ENCODE measurements at regions not wholly inside any gene's neighbourhood (a gene's known extent, or its start where the extent isn't known, plus 50 kb on each side); places are given as distances from the start of the nearest gene placed in this dataset.

DNA sequence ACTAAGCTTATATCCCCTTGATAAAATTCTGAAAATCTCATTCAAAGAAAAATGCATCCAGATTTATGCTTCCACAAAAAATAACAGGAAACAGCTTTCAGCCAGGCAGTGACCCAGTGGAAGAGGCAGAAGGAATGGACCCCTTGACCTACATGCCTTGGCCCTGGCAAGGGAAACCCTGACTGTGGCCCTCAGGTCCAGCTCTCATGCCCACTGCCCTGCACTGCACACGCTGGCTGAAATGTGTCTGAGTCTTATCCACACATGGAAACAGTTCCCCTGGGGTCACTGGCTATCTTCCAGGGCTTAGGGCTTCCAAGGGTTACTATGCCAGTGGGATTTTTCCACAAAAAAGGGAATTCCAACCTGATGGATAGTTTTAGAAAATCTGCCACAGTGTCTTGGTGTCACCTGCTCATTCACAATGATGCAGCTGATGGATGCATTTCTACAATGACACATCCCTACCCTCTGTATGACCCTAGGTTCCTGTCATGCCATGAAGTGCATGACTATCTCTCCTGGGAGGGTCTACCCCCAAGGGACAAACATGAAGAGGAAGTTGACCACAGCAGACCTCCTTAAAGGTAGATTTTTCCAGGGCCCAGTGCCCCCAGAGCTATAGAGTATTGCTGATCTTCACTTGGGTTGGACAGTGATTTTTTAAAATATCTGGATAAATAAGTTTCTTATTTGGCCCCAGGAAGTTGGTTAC, 121.9 kb upstream of the CD93 start:
- Histone ChIP-seq H2BK5ac (ENCODE audit: low read depth, low read length, poor library complexity, severe bottlenecking) (no peak overlapping the region), H2AFZ (replicated peaks; ENCODE audit: low read length, poor library complexity) (no peak overlapping the region), H2BK15ac (ENCODE audit: low read depth, low read length) (no peak overlapping the region), H3K14ac (replicated peaks; ENCODE audit: low read depth, low read length) (no peak overlapping the region), H3K9me1 (ENCODE audit: insufficient read depth, low read length) (no peaks in the 10 kb centered on the region), H4K5ac (ENCODE audit: low read depth, low read length) (no peak overlapping the region), H3K79me1 (ENCODE audit: low read depth in 1 of 2, low read length in 2 of 2) (no peaks in the 10 kb centered on the region), H3K27me3 (ENCODE audit: control insufficient read depth, insufficient read depth, low read length) (peaks cover 44% of the 10 kb centered on the region), H2BK20ac (ENCODE audit: low read depth, low read length) (no peak overlapping the region), H3K27ac (ENCODE audit: insufficient read depth, low read length) (no peak overlapping the region), H3K56ac (ENCODE audit: extremely low read depth, insufficient read depth, low read length) (no peak overlapping the region), H3K4me3 (ENCODE audit: insufficient read depth, low read depth, low read length) (no peak overlapping the region), H4K91ac (ENCODE audit: insufficient read depth, low read depth, low read length) (no peak overlapping the region), H2AK5ac (ENCODE audit: low read depth, low read length) (no peak overlapping the region), H2AK9ac (replicated peaks; ENCODE audit: low read depth, low read length, poor library complexity) (no peak overlapping the region), H3K36me3 (ENCODE audit: control insufficient read depth, insufficient read depth, low read length) (no peaks in the 10 kb centered on the region), H3K4ac (ENCODE audit: low read depth, low read length) (no peak overlapping the region), H2BK120ac (ENCODE audit: low read depth, low read length) (no peak overlapping the region), H3K9ac (ENCODE audit: low read depth, low read length) (no peak overlapping the region), H3K4me1 (ENCODE audit: control insufficient read depth, insufficient read depth, low read length) (no peaks in the 10 kb centered on the region), H3K23ac (ENCODE audit: low read depth, low read length) (no peak overlapping the region), H3K18ac (ENCODE audit: low read depth, low read length) (no peak overlapping the region), H4K8ac (ENCODE audit: low read depth in 2 of 2, low read length in 2 of 2) (no peak overlapping the region), H3K9me3 (ENCODE audit: control insufficient read depth, insufficient read depth, low read length) (no peaks in the 10 kb centered on the region), H3K4me2 (ENCODE audit: low read depth, low read length) (no peak overlapping the region), H4K20me1 (ENCODE audit: insufficient read depth, low read length) (no peaks in the 10 kb centered on the region)
- dilution Hi-C loops (cut with HindIII; ENCODE audit: low sequenced_read_pairs, unreplicated experiment): no loop called here
- TF ChIP-seq CHD1 (IDR thresholded peaks at IDR 0.05; ENCODE audit: low read depth, low read length) (no peak), MAFK (IDR thresholded peaks at IDR 0.05; ENCODE audit: low read depth, low read length) (no peak)
- intact Hi-C loops (cut with micrococcal nuclease): no loop called here
- no TSS peak for BruUV-seq (replicated peaks)
- DNase-seq: no peak
- WGBS, 2 experiments (ENCODE audit: extremely low coverage in 2 of 2, insufficient read length in 1 of 2): no CpG with 5 or more reads among the region's 1 CpG
- no peak for ATAC-seq (ENCODE audit: low read depth)
- in situ Hi-C loops (cut with MboI; ENCODE audit: low sequenced_read_pairs): no loop called here
- POLR2A ChIA-PET (ENCODE audit: unreplicated experiment): no interaction called here
- CTCF ChIA-PET: interaction anchor here (0.6 to 0.7 kb wide), 2 partner anchors 105 to 133 kb away, joined by 3 read pairs; no protein-coding TSS in a partner anchor
